ENCODE measurements at regions not wholly inside any gene's neighbourhood (a gene's known extent, or its start where the extent isn't known, plus 50 kb on each side); places are given as distances from the start of the nearest gene placed in this dataset.

GRCh38 chr5:152529440-152529839 lies 124.4 kb upstream of the NMUR2 start:
- Histone ChIP-seq H3K4me1 (no peaks in the 10 kb centered on the region), H3K9me3 (no peaks in the 10 kb centered on the region), H3K27me3 (no peaks in the 10 kb centered on the region), H3K27ac (no peak overlapping the region), H3K36me3 (no peaks in the 10 kb centered on the region), H3K4me3 (no peak overlapping the region)
- no peak for DNase-seq (ENCODE audit: low spot score in 2 of 2)
- TF ChIP-seq POLR2AphosphoS5 (IDR thresholded peaks at IDR 0.05), result no peak

GRCh38 chr5:152532714-152533113 lies 127.6 kb upstream of the NMUR2 start:
- DNase-seq (ENCODE audit: low spot score in 2 of 2), result no peak
- Histone ChIP-seq H3K27ac (no peak overlapping the region), H3K9me3 (no peaks in the 10 kb centered on the region), H3K4me1 (no peaks in the 10 kb centered on the region), H3K4me3 (no peak overlapping the region), H3K27me3 (no peaks in the 10 kb centered on the region), H3K36me3 (no peaks in the 10 kb centered on the region)
- WGBS, result 43% methylated on average over 2 of the region's 2 CpGs
- TF ChIP-seq POLR2A (IDR thresholded peaks at IDR 0.05) (no peak), POLR2AphosphoS5 (IDR thresholded peaks at IDR 0.05) (no peak), CTCF (IDR thresholded peaks at IDR 0.05) (peak in 1 of 2 donors; percentile 24), EP300 (IDR thresholded peaks at IDR 0.05) (no peak)

- WGBS, result 24% methylated on average over 1 of the region's 1 CpG
- TF ChIP-seq POLR2A (IDR thresholded peaks at IDR 0.05) (no peak), POLR2AphosphoS5 (IDR thresholded peaks at IDR 0.05) (no peak), EP300 (IDR thresholded peaks at IDR 0.05) (no peak), CTCF (IDR thresholded peaks at IDR 0.05) (no peak)
- no peak overlapping the region for H3K4me3 ChIP-seq
- DNase-seq (ENCODE audit: low spot score in 2 of 2), result no peak
- no peaks in the 10 kb centered on the region for H3K9me3 ChIP-seq
- no peaks in the 10 kb centered on the region for H3K36me3 ChIP-seq
- no peaks in the 10 kb centered on the region for H3K27me3 ChIP-seq
- no peak overlapping the region for H3K27ac ChIP-seq
- H3K4me1 ChIP-seq, result no peaks in the 10 kb centered on the region
These were observed 129.6 kb upstream of the NMUR2 start for GRCh38 chr5:152534641-152535040.

- peaks cover 3% of the 10 kb centered on the region for H3K27me3 ChIP-seq
- WGBS, result 7% methylated on average over 3 of the region's 3 CpGs
- H3K4me3 ChIP-seq, result no peak overlapping the region
- no peak overlapping the region for H3K27ac ChIP-seq
- no peak for TF ChIP-seq POLR2AphosphoS5 (IDR thresholded peaks at IDR 0.05)
- TF ChIP-seq EP300 (IDR thresholded peaks at IDR 0.05), result no peak
- TF ChIP-seq POLR2A (IDR thresholded peaks at IDR 0.05), result no peak
- no peak for TF ChIP-seq CTCF (IDR thresholded peaks at IDR 0.05)
- no peaks in the 10 kb centered on the region for H3K4me1 ChIP-seq
- no peaks in the 10 kb centered on the region for H3K9me3 ChIP-seq
- DNase-seq (ENCODE audit: low spot score in 2 of 2), result no peak
- no peaks in the 10 kb centered on the region for H3K36me3 ChIP-seq
These were observed 137.7 kb upstream of the NMUR2 start for GRCh38 chr5:152542741-152543140.

- TF ChIP-seq POLR2A (IDR thresholded peaks at IDR 0.05), result no peak
- TF ChIP-seq POLR2AphosphoS5 (IDR thresholded peaks at IDR 0.05), result no peak
- TF ChIP-seq CTCF (IDR thresholded peaks at IDR 0.05), result no peak
- no peak for TF ChIP-seq EP300 (IDR thresholded peaks at IDR 0.05)
- Histone ChIP-seq H3K4me1 (no peaks in the 10 kb centered on the region), H3K27me3 (peaks cover 3% of the 10 kb centered on the region), H3K27ac (no peak overlapping the region), H3K4me3 (no peak overlapping the region), H3K9me3 (no peaks in the 10 kb centered on the region), H3K36me3 (no peaks in the 10 kb centered on the region)
- 69% methylated on average over 2 of the region's 2 CpGs for WGBS
- DNase-seq (ENCODE audit: low spot score in 2 of 2), result no peak
These were observed 141.4 kb upstream of the NMUR2 start for GRCh38 chr5:152546493-152546892.

- Histone ChIP-seq H3K9me3 (no peaks in the 10 kb centered on the region), H3K4me1 (no peaks in the 10 kb centered on the region), H3K4me3 (no peak overlapping the region), H3K27me3 (peaks cover 3% of the 10 kb centered on the region), H3K36me3 (no peaks in the 10 kb centered on the region), H3K27ac (no peak overlapping the region)
- 20% methylated on average over 5 of the region's 5 CpGs for WGBS
- DNase-seq (ENCODE audit: low spot score in 2 of 2), result no peak
- TF ChIP-seq EP300 (IDR thresholded peaks at IDR 0.05) (no peak), POLR2AphosphoS5 (IDR thresholded peaks at IDR 0.05) (no peak), POLR2A (IDR thresholded peaks at IDR 0.05) (no peak), CTCF (IDR thresholded peaks at IDR 0.05) (no peak)
These were observed 142.1 kb upstream of the NMUR2 start for GRCh38 chr5:152547202-152547601.
